Left ventricle myocardium inferior (tissue), 1 donor: ENCODE measurements at regions not wholly inside any gene's neighbourhood (a gene's known extent, or its start where the extent isn't known, plus 50 kb on each side); places are given as distances from the start of the nearest gene placed in this dataset.

Experiments used
- DNase-seq: peaks from one replicate; pipeline ENCODE4 v3.0.0-alpha.2; 2020
- H3K27ac ChIP-seq: fragments of 200-600 bp; replicated peaks from 2 replicates; pipeline ENCODE4 v1.8.0; 2021
- H3K27me3 ChIP-seq: fragments of 200-600 bp; 2 replicates; pipeline ENCODE4 v1.8.0; 2021; ENCODE audit warnings: low read depth
- H3K36me3 ChIP-seq: fragments of 200-600 bp; 2 replicates; pipeline ENCODE4 v1.8.0; 2021
- H3K4me1 ChIP-seq: fragments of 200-600 bp; 2 replicates; pipeline ENCODE4 v1.8.0; 2021
- H3K4me3 ChIP-seq: fragments of 200-600 bp; 2 replicates; pipeline ENCODE4 v1.8.0; 2021; ENCODE audit warnings: mild to moderate bottlenecking, moderate library complexity
- H3K9me3 ChIP-seq: fragments of 200-600 bp; replicated peaks from 2 replicates; pipeline ENCODE4 v1.8.0; 2021
- intact Hi-C: fragments of 100-400 bp; cut with micrococcal nuclease; formaldehyde crosslinking; loops from one replicate; pipeline ENCODE4 v1.11.0; 2022
- TF ChIP-seq, protein P1 (sequence below): fragments of 200-600 bp; IDR thresholded peaks from 2 replicates; pipeline ENCODE4 v1.8.0; 2021; ENCODE audit warnings: antibody characterized with exemption, mild to moderate bottlenecking, borderline replicate concordance
- donor health status: DM: no; HTN: yes; CAD: no; lungs with severe emphysema.

DNA sequence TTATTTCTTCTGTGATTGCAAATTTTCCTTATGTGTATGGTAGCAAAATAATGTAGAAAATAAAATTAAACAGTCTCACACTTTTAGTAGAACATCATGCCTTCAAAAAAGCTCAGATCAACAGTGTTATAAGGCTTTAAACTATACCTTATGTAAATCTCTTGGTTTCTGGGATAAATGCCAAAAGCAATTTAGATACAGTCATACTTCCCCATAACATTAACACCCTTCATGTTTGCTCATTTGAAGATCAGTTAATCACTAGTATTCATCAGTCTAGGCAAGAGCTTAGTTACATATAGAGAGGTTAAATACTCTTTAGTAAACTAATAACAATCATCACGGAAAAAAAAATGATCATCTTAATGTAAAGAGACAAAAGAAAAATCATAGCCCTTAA lies 421.8 kb upstream of the ANO3 start:
- H3K27me3 ChIP-seq: no peaks in the 10 kb centered on the region
- H3K36me3 ChIP-seq: no peaks in the 10 kb centered on the region
- peaks cover 13% of the 10 kb centered on the region for H3K9me3 ChIP-seq
- DNase-seq: no peak
- H3K27ac ChIP-seq: no peak overlapping the region
- H3K4me1 ChIP-seq: no peaks in the 10 kb centered on the region
- H3K4me3 ChIP-seq: no peak overlapping the region
- TF ChIP-seq, protein P1, sequence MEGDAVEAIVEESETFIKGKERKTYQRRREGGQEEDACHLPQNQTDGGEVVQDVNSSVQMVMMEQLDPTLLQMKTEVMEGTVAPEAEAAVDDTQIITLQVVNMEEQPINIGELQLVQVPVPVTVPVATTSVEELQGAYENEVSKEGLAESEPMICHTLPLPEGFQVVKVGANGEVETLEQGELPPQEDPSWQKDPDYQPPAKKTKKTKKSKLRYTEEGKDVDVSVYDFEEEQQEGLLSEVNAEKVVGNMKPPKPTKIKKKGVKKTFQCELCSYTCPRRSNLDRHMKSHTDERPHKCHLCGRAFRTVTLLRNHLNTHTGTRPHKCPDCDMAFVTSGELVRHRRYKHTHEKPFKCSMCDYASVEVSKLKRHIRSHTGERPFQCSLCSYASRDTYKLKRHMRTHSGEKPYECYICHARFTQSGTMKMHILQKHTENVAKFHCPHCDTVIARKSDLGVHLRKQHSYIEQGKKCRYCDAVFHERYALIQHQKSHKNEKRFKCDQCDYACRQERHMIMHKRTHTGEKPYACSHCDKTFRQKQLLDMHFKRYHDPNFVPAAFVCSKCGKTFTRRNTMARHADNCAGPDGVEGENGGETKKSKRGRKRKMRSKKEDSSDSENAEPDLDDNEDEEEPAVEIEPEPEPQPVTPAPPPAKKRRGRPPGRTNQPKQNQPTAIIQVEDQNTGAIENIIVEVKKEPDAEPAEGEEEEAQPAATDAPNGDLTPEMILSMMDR: no peak
- intact Hi-C loops: no loop called here

DNA sequence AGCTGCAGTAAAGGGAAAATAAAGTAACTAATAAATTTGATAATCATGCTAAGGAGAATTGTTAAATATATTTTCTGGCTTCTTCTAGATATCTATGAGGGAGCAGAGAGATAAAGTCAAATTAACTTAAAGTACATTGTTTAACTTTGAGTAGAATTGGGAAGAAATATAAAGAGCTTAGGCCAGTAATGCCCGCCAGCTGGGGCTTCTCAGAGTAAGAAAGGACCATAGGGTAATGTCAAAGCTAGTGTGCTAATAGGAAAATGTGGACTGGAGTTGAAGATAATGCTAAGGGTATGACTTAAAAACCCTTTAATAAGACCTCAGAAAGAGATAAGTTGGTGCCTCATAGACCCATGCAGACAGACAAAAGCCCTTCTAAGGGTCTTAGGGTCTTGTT lies 411.6 kb upstream of the ANO3 start:
- H3K4me1 ChIP-seq: no peaks in the 10 kb centered on the region
- H3K27ac ChIP-seq: no peak overlapping the region
- no peaks in the 10 kb centered on the region for H3K36me3 ChIP-seq
- no peaks in the 10 kb centered on the region for H3K27me3 ChIP-seq
- TF ChIP-seq, protein P1: no peak
- intact Hi-C loops: no loop called here
- no peak for DNase-seq
- H3K9me3 ChIP-seq: peaks cover 35% of the 10 kb centered on the region
- H3K4me3 ChIP-seq: no peak overlapping the region

DNA sequence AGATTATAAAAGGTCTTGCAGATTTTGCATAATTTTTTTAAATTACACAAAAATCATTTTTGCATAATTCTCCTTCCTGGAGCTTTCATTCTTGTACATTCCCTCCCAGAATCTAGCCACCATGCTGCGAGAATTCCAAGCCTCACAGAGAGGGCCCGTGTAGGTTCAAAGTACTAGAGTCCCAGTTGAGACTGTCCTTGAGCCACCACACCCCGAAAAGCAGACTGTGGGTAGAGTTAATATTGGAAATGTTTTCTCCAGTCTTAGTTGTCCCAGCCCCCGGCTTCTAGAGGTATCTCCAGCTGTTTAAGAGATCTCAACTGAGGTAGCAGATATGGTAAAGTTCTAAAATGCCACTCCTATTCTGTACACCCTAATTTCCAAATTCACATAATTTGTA lies 407.3 kb upstream of the ANO3 start:
- no peak for DNase-seq
- TF ChIP-seq, protein P1: no peak
- intact Hi-C loops: no loop called here

DNA sequence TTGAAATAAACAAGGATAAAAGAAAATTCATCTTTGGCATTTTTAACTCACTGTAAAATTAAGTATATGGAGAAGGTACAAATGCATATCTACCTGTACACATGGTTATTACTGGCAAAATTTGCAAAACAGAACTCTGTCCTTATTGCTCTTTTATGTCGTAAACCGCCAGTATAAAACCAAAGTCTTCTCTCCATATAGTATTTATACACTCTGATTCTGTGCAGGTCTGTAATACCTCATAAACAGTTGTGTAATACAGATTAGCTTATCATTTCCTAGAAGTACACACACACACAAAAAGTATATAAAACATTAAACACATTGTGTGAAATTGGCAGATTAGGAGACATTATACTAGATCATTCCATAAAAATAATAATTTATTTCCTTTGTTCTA lies 406.6 kb upstream of the ANO3 start:
- intact Hi-C loops: no loop called here
- H3K27ac ChIP-seq: no peak overlapping the region
- H3K9me3 ChIP-seq: peaks cover 36% of the 10 kb centered on the region
- H3K4me3 ChIP-seq: no peak overlapping the region
- DNase-seq: no peak
- no peaks in the 10 kb centered on the region for H3K36me3 ChIP-seq
- H3K4me1 ChIP-seq: peaks cover 7% of the 10 kb centered on the region
- no peaks in the 10 kb centered on the region for H3K27me3 ChIP-seq
- TF ChIP-seq, protein P1: no peak

More for the DNA sequence above, 407.3 kb upstream of the ANO3 start:
- Histone ChIP-seq H3K27ac (no peak overlapping the region), H3K4me3 (no peak overlapping the region), H3K4me1 (peaks cover 7% of the 10 kb centered on the region), H3K36me3 (no peaks in the 10 kb centered on the region), H3K27me3 (no peaks in the 10 kb centered on the region), H3K9me3 (peaks cover 40% of the 10 kb centered on the region)

DNA sequence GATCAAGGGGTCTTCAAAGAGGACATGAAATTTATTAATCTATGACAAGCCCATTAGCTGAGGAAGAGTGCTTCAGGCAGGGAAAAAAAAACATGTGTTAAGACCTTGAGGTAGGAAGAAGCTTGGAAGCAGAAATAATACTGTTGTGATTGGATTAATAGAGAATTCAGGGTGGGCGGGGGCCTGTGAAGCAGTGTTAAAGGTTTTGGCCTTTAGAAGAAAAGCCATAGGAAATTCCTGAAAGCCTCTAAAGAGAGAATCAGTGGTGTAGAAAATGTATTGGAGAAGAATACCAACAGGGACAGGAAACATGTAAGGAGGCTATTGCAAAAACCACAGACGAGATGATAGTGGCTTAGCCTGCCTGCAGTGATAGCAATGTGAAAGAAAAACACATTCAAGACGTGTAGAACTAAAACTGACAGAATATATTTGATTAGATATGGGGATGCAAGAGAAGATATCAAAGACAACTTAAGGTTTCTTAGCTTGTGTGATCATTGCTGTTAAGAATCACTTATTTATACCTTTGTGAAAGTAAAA lies 404.4 kb upstream of the ANO3 start:
- Histone ChIP-seq H3K27ac (peak overlapping the region; percentile 55), H3K9me3 (peaks cover 30% of the 10 kb centered on the region), H3K4me1 (peaks cover 7% of the 10 kb centered on the region), H3K27me3 (no peaks in the 10 kb centered on the region), H3K4me3 (no peak overlapping the region), H3K36me3 (no peaks in the 10 kb centered on the region)
- DNase-seq: no peak
- TF ChIP-seq, protein P1: no peak
- intact Hi-C loops: no loop called here
